H9 (cell line): ENCODE measurements at regions not wholly inside any gene's neighbourhood (a gene's known extent, or its start where the extent isn't known, plus 50 kb on each side); places are given as distances from the start of the nearest gene placed in this dataset.

Experiments
- DNase-seq: peaks from one replicate; pipeline ENCODE4 v3.0.0-alpha.2; 2017
- H2AFZ ChIP-seq: one replicate; pipeline ENCODE4 v1.6.1; 2013; ENCODE audit warnings: mild to moderate bottlenecking, low read length, control low read depth, moderate library complexity
- H2AK5ac ChIP-seq: 2 replicates; pipeline ENCODE4 v1.6.1; 2013; ENCODE audit warnings: low read length, control low read depth, mixed read lengths; ENCODE audit not compliant: insufficient read length
- H2BK120ac ChIP-seq: one replicate; pipeline ENCODE4 v1.6.1; 2013; ENCODE audit warnings: low read depth, mild to moderate bottlenecking, low read length, control low read depth, inconsistent platforms; ENCODE audit not compliant: poor library complexity, severe bottlenecking
- H2BK12ac ChIP-seq: 2 replicates; pipeline ENCODE4 v1.6.1; 2013; ENCODE audit warnings: low read length, control low read depth, mixed read lengths, low read depth; ENCODE audit not compliant: insufficient read length
- H2BK15ac ChIP-seq: 2 replicates; pipeline ENCODE4 v1.6.1; 2013; ENCODE audit warnings: low read depth, low read length, control low read depth
- H2BK20ac ChIP-seq: one replicate; pipeline ENCODE4 v1.6.1; 2013; ENCODE audit warnings: low read depth, mild to moderate bottlenecking, low read length, control low read depth, inconsistent platforms; ENCODE audit not compliant: poor library complexity, severe bottlenecking
- H2BK5ac ChIP-seq: 2 replicates; pipeline ENCODE4 v1.6.1; 2013; ENCODE audit warnings: low read length, control low read depth, mixed read lengths; ENCODE audit not compliant: insufficient read length
- H3K14ac ChIP-seq: 2 replicates; pipeline ENCODE4 v1.6.1; 2013; ENCODE audit warnings: low read length, control low read depth; ENCODE audit not compliant: insufficient read depth
- H3K18ac ChIP-seq: 2 replicates; pipeline ENCODE4 v1.6.1; 2013; ENCODE audit warnings: low read depth, mild to moderate bottlenecking, mixed read lengths, low read length, control low read depth; ENCODE audit not compliant: insufficient read length
- H3K23ac ChIP-seq: 2 replicates; pipeline ENCODE4 v1.6.1; 2013; ENCODE audit warnings: low read length, control low read depth, mixed read lengths, low read depth; ENCODE audit not compliant: insufficient read length
- H3K23me2 ChIP-seq: 2 replicates; pipeline ENCODE4 v1.6.1; 2013; ENCODE audit warnings: low read depth, mild to moderate bottlenecking, mixed read lengths, low read length, control low read depth; ENCODE audit not compliant: insufficient read length, poor library complexity, severe bottlenecking
- H3K27ac ChIP-seq: 2 replicates; pipeline ENCODE4 v1.5.1; 2013; ENCODE audit warnings: low read length, control low read depth, mixed read lengths, low read depth; ENCODE audit not compliant: insufficient read length
- H3K27me3 ChIP-seq: 2 replicates; pipeline ENCODE4 v1.6.1; 2013; ENCODE audit warnings: low read length, control low read depth, inconsistent platforms; ENCODE audit not compliant: insufficient read depth
- H3K4ac ChIP-seq: 2 replicates; pipeline ENCODE4 v1.6.1; 2013; ENCODE audit warnings: low read depth, mild to moderate bottlenecking, control low read depth, inconsistent platforms, low read length, moderate library complexity
- H3K4me1 ChIP-seq: 2 replicates; pipeline ENCODE4 v1.6.1; 2013; ENCODE audit warnings: low read length, control low read depth, inconsistent platforms; ENCODE audit not compliant: insufficient read depth
- H3K4me2 ChIP-seq: 2 replicates; pipeline ENCODE4 v1.6.1; 2013; ENCODE audit warnings: low read length, control low read depth, mixed read lengths; ENCODE audit not compliant: insufficient read length, insufficient read depth
- H3K56ac ChIP-seq: 2 replicates; pipeline ENCODE4 v1.6.1; 2013; ENCODE audit warnings: low read depth, mild to moderate bottlenecking, mixed read lengths, low read length, control low read depth; ENCODE audit not compliant: insufficient read length
- H3K79me1 ChIP-seq: 2 replicates; pipeline ENCODE4 v1.6.1; 2013; ENCODE audit warnings: low read depth, mild to moderate bottlenecking, moderate library complexity, low read length, control low read depth, inconsistent platforms; ENCODE audit not compliant: insufficient read depth, poor library complexity, severe bottlenecking
- H3K79me2 ChIP-seq: 2 replicates; pipeline ENCODE4 v1.6.1; 2013; ENCODE audit warnings: low read length, control low read depth, inconsistent platforms; ENCODE audit not compliant: insufficient read depth
- H3K9ac ChIP-seq: 2 replicates; pipeline ENCODE4 v1.6.1; 2013; ENCODE audit warnings: low read length, control low read depth, mixed read lengths; ENCODE audit not compliant: insufficient read length; ENCODE audit errors: extremely low read depth
- H3K9me3 ChIP-seq: one replicate; pipeline ENCODE4 v1.6.1; 2013; ENCODE audit warnings: low read depth, low read length, inconsistent platforms; ENCODE audit not compliant: control insufficient read depth
- H3T11ph ChIP-seq: one replicate; pipeline ENCODE4 v1.6.1; 2013; ENCODE audit warnings: mild to moderate bottlenecking, low read length, control low read depth, inconsistent platforms
- H4K20me1 ChIP-seq: one replicate; pipeline ENCODE4 v1.6.1; 2013; ENCODE audit not compliant: control insufficient read depth, insufficient read length, insufficient read depth
- H4K5ac ChIP-seq: 2 replicates; pipeline ENCODE4 v1.6.1; 2013; ENCODE audit warnings: low read depth, mild to moderate bottlenecking, mixed read lengths, low read length, control low read depth; ENCODE audit not compliant: insufficient read length
- H4K8ac ChIP-seq: replicated peaks from 2 replicates; pipeline ENCODE4 v1.6.1; 2013; ENCODE audit warnings: low read length, control low read depth, mixed read lengths, low read depth; ENCODE audit not compliant: insufficient read length
- H4K91ac ChIP-seq: 2 replicates; pipeline ENCODE4 v1.6.1; 2013; ENCODE audit warnings: low read depth, mild to moderate bottlenecking, moderate library complexity, mixed read lengths, low read length, control low read depth; ENCODE audit not compliant: insufficient read length
- H3K27ac Mint-ChIP-seq, 3 experiments: 2 replicates in 2 of 3; 3 replicates in 1 of 3; pipeline ENCODE4 v1.8.0; 2020 to 2021; ENCODE audit warnings: mixed read lengths in 3 of 3, mild to moderate bottlenecking in 1 of 3, moderate library complexity in 1 of 3
- H3K27me3 Mint-ChIP-seq: 2 replicates; pipeline ENCODE4 v1.8.0; 2021; ENCODE audit warnings: low read depth, mild to moderate bottlenecking, moderate library complexity, mixed read lengths
- H3K36me3 Mint-ChIP-seq, 3 experiments: 2 replicates in 2 of 3; 3 replicates in 1 of 3; pipeline ENCODE4 v1.8.0; 2020 to 2021; ENCODE audit warnings: low read depth in 3 of 3, mixed read lengths in 3 of 3; ENCODE audit not compliant: insufficient read depth in 1 of 3
- H3K4me1 Mint-ChIP-seq, 2 experiments: 2 replicates each; pipeline ENCODE4 v1.8.0; 2020; ENCODE audit warnings: mixed read lengths in 2 of 2
- H3K4me3 Mint-ChIP-seq, 2 experiments: 2 replicates in 1 of 2; 3 replicates in 1 of 2; pipeline ENCODE4 v1.8.0; 2020 to 2021; ENCODE audit warnings: mild to moderate bottlenecking in 2 of 2, mixed read lengths in 2 of 2, moderate library complexity in 1 of 2
- H3K9me3 Mint-ChIP-seq, 2 experiments: 2 replicates in 1 of 2; 3 replicates in 1 of 2; pipeline ENCODE4 v1.8.0; 2020; ENCODE audit warnings: mild to moderate bottlenecking in 2 of 2, mixed read lengths in 2 of 2, moderate library complexity in 1 of 2
- CTCF ChIP-seq: fragments of 200-600 bp; sonication (generic); conservative IDR thresholded peaks from 3 replicates; pipeline ENCODE4 v1.8.0; 2021; ENCODE audit warnings: antibody characterized with exemption, mild to moderate bottlenecking
- WGBS: extraction: QIAGEN DNeasy Blood & Tissue Kit; methylation state at CpG from one replicate; pipeline ENCODE4 v1.1.7; 2013; ENCODE audit warnings: missing lambda C conversion rate, low lambda C conversion rate, mixed read lengths; ENCODE audit not compliant: insufficient read length; ENCODE audit errors: extremely low coverage; 5-methylcytosine and 5-hydroxymethylcytosine counted together

- H2AFZ ChIP-seq: no peak overlapping the region
- peaks cover 0 to 4% of the 10 kb centered on the region in 2 experiments; a peak in 1 of 5 replicates for H3K9me3 Mint-ChIP-seq
- no peaks in the 10 kb centered on the region for H3K79me2 ChIP-seq
- no peaks in the 10 kb centered on the region for H4K20me1 ChIP-seq
- H3K18ac ChIP-seq: no peak overlapping the region
- no peaks in the 10 kb centered on the region for H3K4me1 Mint-ChIP-seq
- no peak overlapping the region for H4K8ac ChIP-seq
- no peaks in the 10 kb centered on the region for H3K23me2 ChIP-seq
- no peak overlapping the region for H4K5ac ChIP-seq
- no peak overlapping the region for H3K56ac ChIP-seq
- H3K9ac ChIP-seq: no peak overlapping the region
- H2AK5ac ChIP-seq: no peak overlapping the region
- no peak overlapping the region for H3K27ac ChIP-seq
- H2BK15ac ChIP-seq: no peak overlapping the region
- H4K91ac ChIP-seq: no peak overlapping the region
- H2BK20ac ChIP-seq: no peak overlapping the region
- H3K23ac ChIP-seq: no peak overlapping the region
- no peaks in the 10 kb centered on the region for H3K79me1 ChIP-seq
- H3K14ac ChIP-seq: no peak overlapping the region
- no peaks in the 10 kb centered on the region for H3K9me3 ChIP-seq
- no peak for TF ChIP-seq CTCF
- no peaks in the 10 kb centered on the region for H3K36me3 Mint-ChIP-seq
- no peak for DNase-seq
- no peaks in the 10 kb centered on the region for H3K27me3 ChIP-seq
- no peak overlapping the region for H2BK120ac ChIP-seq
- no peaks in the 10 kb centered on the region for H3K27me3 Mint-ChIP-seq
- H3T11ph ChIP-seq: no peak overlapping the region
- H2BK12ac ChIP-seq: no peak overlapping the region
- no peaks in the 10 kb centered on the region for H3K4me1 ChIP-seq
- no peak overlapping the region for H2BK5ac ChIP-seq
- no CpG with 5 or more reads among the region's 1 CpG for WGBS
- H3K4me2 ChIP-seq: no peak overlapping the region
- no peak overlapping the region for H3K4ac ChIP-seq
- H3K4me3 Mint-ChIP-seq: no peak overlapping the region
- no peak overlapping the region for H3K27ac Mint-ChIP-seq
Observed at GRCh38 chr6:140401761-140402160, 1027.3 kb upstream of the CITED2 start.
